Inferior parietal cortex (tissue), 1 donor: ENCODE measurements at regions not wholly inside any gene's neighbourhood (a gene's known extent, or its start where the extent isn't known, plus 50 kb on each side); places are given as distances from the start of the nearest gene placed in this dataset.

ENCODE experiments used
- DNase-seq: peaks from one replicate; pipeline ENCODE4 v3.0.0-alpha.2; 2016; ENCODE audit errors: extremely low spot score

DNA sequence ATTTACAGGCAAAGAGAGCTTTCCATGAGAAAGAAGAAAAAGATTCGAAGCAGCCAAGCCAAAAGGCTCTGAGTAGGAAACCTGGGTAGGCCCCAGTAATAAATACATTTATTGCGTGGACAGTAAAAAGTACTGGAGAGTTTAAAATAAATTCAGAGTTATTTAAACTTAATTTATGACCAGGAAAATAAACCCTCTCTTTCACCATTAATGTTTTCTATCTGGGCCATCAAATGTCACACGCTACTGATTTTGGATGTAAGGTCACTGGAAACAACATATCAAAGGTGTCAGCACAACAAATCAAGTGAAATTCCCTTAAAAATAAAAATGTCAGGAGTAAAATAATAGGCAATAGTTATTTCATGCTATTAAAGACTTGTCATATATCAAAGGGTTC is 264.0 kb downstream of the SKAP2 start:
- no peak for DNase-seq

DNA sequence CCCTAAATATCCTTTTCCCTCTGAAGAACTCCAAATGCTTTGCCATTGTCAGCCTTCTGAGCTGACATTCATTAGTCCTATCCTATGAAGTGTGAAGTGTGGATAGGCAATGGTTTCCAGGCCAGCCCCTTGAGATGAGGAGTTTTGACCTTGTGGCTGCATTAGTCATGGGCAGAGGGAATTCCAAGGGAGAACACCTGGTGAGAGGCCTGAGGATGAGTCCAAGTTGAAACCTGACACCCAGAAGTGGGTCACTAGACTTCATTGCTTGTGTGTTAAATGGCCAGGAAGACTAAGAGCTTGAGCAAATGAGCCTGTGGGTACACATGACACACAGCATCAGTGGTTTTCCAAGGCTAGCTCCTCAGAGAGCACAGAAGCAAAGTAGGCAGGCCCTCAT is 260.8 kb downstream of the SKAP2 start:
- no peak for DNase-seq

DNA sequence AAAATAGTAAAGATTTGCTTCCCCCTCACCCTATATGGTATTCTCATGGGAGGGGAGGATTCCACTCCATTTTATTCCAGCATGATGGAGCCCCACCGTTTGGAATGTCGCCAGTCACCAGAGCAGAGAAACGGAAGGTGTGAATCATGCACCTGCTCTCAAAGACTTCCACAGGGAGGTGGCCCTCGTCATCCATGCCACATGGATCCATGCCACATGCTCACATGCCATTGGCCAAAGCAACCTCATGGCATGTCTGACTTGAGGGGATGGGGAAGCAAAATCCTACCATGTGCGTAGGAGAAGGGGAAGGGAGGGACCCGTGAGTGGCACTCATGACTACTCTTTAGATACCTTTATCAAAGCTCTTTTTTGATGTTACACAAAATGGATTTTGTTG is 256.0 kb downstream of the SKAP2 start:
- no peak for DNase-seq

DNA sequence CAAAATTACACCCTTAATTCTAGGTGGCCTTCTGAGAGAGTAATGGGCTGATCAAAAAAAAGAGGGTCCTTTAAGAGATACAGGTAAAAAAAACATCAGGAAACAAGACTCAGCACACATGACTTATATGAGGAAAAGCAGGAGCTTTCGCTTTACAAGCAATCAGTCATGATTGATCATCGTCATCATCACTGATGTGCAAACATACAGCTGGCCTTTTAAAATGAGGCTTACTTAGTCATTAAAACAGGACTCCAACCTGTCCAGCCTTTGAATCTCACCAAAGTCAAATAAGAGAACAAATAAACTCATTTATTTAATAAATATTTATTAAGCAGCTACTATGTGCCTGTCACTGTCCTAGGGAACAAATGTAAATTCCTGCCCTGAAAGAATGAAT is 255.3 kb downstream of the SKAP2 start:
- no peak for DNase-seq

DNA sequence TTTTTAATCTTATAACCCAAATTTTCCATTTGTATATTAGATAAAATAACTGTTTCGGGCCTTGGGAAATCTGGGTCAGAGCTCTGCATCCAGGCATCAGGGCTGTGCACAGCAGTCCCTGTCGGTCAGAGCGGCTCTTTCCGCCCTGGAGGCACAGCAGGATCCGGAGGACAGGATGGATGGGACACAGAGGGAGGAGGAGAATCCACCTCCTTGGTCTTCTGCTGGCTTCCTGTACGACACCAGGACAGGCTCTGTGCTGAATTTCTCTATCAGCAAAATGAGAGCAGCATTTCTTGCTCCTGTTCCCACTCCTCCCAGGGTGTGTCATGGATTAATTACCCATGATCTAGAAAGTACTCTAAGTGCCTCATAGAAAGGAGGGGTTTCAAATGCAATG is 254.9 kb downstream of the SKAP2 start:
- no peak for DNase-seq

DNA sequence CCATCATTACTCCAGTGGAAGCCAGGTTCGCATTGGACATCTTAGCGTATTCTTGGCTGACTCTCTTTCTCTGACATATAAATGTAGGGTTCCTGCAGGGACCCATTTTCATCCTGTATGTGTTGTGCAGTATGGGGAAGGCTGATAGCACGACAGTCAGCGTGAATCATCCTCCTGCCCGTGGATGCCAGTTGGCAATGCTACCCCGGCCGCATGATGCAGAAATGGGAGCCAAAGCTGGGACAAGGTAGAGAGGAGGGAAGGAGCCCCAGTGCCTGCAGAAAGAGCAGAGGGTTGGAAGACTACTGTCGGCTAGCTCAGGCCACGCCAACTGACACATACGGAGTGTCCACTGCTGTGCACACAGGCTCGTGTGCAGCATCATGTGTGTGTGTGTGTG is 251.6 kb downstream of the SKAP2 start:
- peak; percentile 6 for DNase-seq

DNA sequence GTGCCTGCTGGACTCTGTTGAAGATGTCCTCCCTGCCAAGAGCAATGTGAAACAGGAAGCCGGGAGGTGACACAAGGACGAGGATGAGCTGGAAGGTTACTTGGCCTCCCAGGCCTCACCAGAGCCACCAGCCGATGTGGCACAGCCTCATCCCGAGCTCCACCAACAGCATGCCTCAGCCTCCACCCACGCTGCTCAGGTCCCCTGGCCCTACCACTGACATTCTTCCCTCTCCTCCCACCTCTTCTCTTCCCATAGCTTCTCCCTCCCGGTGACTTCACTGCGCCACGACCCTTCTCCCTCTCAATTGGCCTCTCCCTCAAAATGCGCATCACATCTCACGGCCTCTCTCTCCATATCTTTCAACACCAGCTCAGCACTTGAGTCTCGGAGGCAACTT is 249.9 kb downstream of the SKAP2 start:
- DNase-seq = no peak

DNA sequence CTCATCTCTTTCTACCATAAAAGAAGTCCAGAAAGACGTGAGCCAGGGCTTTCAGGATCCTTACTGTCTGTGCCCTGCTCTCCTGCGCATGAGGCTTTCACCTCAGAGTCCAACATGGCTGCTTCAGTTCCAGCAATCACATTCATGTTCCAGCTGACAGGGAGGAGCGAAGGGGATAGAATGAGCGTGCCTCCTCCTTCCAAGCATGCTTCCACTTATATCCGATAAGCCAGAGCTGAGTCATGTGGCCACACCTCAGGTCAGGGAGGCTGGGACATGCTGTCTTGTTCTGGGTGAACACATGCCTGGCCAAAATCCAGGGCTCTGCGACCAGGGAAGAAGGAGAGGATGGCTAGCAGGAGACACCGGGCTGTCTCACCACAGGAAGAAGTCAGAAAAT is 248.2 kb downstream of the SKAP2 start:
- DNase-seq = peak; percentile 5

DNA sequence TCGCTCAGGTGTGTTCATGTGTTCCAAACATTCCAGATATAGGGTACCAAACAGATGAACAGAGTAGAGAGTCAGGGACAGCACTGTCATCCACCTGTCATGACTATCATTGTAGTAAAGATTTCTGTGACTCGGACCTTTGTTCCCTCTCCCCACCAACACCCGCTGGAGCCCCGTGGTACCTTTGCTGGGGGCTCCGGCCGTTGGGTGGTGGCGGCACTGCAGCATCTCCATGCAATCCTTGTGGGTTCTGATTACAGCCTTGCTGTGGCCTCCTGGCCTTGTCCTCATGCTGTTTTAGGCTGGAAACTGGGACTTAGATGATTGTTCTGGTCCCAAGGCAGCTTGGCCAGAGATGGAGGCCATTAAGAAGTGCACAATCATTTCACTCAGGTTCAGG is 247.3 kb downstream of the SKAP2 start:
- no peak for DNase-seq
